ENCODE measurements at regions not wholly inside any gene's neighbourhood (a gene's known extent, or its start where the extent isn't known, plus 50 kb on each side); places are given as distances from the start of the nearest gene placed in this dataset.
A peak's percentile ranks its signal among the peaks of the same experiment; 100 is the strongest.

DNA sequence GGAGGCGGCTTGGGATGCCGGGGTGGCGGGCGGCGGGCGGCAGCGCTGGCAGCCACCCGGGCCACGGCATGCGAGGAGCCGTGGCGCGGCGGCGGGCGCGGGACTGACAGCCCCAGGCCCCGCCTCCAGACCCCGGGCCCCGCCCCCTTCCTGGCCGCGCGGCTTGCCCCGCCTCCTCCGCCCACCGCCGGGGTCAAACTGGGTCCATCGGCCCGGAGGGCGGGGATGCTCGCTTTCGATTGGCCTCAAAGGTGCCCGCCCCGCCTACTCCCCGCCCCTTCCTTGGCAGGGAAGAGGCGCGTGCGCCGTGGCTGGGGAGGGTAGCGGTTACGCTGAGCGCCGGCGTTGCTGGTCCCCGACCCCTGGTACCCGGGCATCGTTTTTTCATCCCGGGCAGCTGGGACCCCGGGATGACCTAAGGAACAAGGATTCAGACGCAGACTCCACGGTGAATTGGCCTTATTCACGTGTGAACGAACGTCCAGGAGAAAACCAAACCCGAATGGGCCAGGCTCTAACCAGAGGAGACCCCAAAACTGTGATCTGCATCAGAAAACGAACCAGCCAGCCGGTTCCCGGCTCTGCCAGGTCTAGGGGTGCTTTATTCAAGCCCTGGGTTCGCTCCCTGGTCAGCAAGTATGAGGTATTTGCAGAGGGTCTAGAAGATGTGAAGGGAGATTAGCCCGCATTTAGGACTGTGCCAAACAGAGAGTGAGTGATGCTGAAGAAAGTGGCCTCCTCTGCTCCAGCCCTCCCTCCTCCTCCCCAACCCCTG is 117.2 kb upstream of the GUCA2B start:
- Histone ChIP-seq H3K4me1 (ENCODE audit: control insufficient read depth, insufficient read depth, low read length) (no peaks in the 10 kb centered on the region), H3K9me3 (ENCODE audit: control insufficient read depth, low read length) (no peaks in the 10 kb centered on the region), H3K27ac (ENCODE audit: insufficient read depth, low read depth, low read length, poor library complexity, severe bottlenecking) (no peak overlapping the region), H3K36me3 (ENCODE audit: control insufficient read depth, insufficient read depth, low read length) (no peaks in the 10 kb centered on the region), H3K27me3 (ENCODE audit: control insufficient read depth, insufficient read depth, low read length, poor library complexity, severe bottlenecking) (peaks cover 54% of the 10 kb centered on the region), H3K4me3 (ENCODE audit: insufficient read depth, low read depth, low read length) (peak overlapping the region; percentile 74)
- WGBS, 2 experiments: 1% methylated on average over 59 to 60 of the region's 60 CpGs

DNA sequence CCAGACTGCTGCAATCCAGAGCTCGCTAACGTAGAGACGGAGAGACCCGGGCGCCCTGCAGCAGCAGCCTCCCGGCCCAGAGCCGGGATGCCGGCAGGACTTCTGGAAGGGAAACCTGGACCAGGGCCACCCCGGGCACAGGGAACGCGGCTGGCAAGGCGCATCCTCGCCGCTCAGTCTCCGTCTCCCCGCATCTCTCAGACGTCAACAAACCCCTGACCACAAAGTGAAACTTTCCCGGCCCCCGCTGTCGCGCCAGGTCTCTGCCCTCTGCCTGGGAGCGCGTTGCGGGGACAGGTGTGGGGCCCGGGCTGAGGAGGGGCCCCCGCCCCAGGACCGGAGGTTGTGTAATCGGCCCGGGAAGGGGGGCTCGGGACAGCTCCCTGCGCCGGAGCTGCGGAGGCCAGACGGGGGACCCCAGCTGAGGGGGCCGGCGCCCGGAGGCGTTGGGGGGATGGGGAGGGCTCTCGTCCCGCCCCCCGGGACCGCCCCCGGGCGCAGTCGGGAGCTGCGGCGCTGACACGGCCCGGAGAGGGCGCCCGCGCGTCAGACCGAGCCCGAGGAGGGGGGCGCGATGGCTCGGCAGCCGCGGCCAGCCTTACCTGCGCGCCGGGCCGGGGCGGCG is 116.6 kb upstream of the HIVEP3 start:
- Histone ChIP-seq H3K4me3 (ENCODE audit: insufficient read depth, low read depth, low read length) (peak overlapping the region; percentile 74), H3K27ac (ENCODE audit: insufficient read depth, low read depth, low read length, poor library complexity, severe bottlenecking) (no peak overlapping the region), H3K9me3 (ENCODE audit: control insufficient read depth, low read length) (no peaks in the 10 kb centered on the region), H3K27me3 (ENCODE audit: control insufficient read depth, insufficient read depth, low read length, poor library complexity, severe bottlenecking) (peaks cover 56% of the 10 kb centered on the region), H3K36me3 (ENCODE audit: control insufficient read depth, insufficient read depth, low read length) (no peaks in the 10 kb centered on the region), H3K4me1 (ENCODE audit: control insufficient read depth, insufficient read depth, low read length) (no peaks in the 10 kb centered on the region)
- WGBS, 2 experiments: 0% methylated on average over 66 of the region's 66 CpGs

DNA sequence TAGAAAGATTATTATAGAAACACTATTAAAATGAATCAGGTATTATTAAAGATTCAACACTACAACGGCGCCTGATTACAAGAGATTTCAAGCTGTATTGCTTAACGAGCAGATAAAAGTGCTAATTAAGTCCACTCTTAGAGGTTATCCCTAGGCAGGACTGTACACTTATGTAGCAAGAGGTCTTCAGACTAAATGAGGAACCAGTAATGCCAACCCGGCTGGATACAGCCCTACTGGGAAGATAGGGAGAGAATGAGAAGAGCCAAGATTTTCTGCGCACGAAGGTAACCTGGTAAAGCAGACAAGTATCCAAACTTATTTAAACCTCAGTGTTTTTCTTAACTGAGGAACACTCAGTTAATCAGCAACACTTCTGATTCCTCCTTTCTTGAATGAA is 115.7 kb upstream of the HIVEP3 start:
- Histone ChIP-seq H3K27me3 (ENCODE audit: control insufficient read depth, insufficient read depth, low read length, poor library complexity, severe bottlenecking) (peaks cover 56% of the 10 kb centered on the region), H3K4me3 (ENCODE audit: insufficient read depth, low read depth, low read length) (no peak overlapping the region)

DNA sequence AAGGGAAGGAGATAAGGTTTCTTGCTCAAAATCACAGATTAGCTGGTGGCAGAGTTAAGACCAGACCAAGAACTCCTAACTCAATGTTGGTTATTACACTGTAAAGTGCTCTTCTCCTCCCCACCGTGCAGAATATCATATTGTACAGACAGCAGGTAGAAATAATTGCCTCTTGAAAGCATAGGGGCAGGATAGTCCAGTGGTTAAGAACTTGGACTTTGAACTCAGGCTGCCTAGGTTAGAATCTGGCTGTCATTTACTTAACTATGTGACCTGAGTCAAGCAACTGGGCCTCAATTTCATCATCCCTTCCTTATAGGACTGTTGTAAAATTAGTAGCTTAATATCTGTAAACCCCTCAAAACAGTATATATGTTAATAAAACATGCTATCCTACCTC is 114.9 kb upstream of the HIVEP3 start:
- peaks cover 52% of the 10 kb centered on the region for H3K27me3 ChIP-seq (ENCODE audit: control insufficient read depth, insufficient read depth, low read length, poor library complexity, severe bottlenecking)
- H3K4me3 ChIP-seq (ENCODE audit: insufficient read depth, low read depth, low read length): no peak overlapping the region
- H3K9me3 ChIP-seq (ENCODE audit: control insufficient read depth, low read length): no peaks in the 10 kb centered on the region
- no peak overlapping the region for H3K27ac ChIP-seq (ENCODE audit: insufficient read depth, low read depth, low read length, poor library complexity, severe bottlenecking)
- H3K36me3 ChIP-seq (ENCODE audit: control insufficient read depth, insufficient read depth, low read length): no peaks in the 10 kb centered on the region
- WGBS, 2 experiments: 95% methylated on average over 1 of the region's 1 CpG; no CpG with 5 or more reads in 1 of the 2 experiments
- H3K4me1 ChIP-seq (ENCODE audit: control insufficient read depth, insufficient read depth, low read length): no peaks in the 10 kb centered on the region

More for the DNA sequence above, 115.7 kb upstream of the HIVEP3 start:
- H3K9me3 ChIP-seq (ENCODE audit: control insufficient read depth, low read length): no peaks in the 10 kb centered on the region
- no peaks in the 10 kb centered on the region for H3K4me1 ChIP-seq (ENCODE audit: control insufficient read depth, insufficient read depth, low read length)
- no peak overlapping the region for H3K27ac ChIP-seq (ENCODE audit: insufficient read depth, low read depth, low read length, poor library complexity, severe bottlenecking)
- no peaks in the 10 kb centered on the region for H3K36me3 ChIP-seq (ENCODE audit: control insufficient read depth, insufficient read depth, low read length)
- 78 to 81% methylated on average over 6 of the region's 6 CpGs for WGBS, 2 experiments

DNA sequence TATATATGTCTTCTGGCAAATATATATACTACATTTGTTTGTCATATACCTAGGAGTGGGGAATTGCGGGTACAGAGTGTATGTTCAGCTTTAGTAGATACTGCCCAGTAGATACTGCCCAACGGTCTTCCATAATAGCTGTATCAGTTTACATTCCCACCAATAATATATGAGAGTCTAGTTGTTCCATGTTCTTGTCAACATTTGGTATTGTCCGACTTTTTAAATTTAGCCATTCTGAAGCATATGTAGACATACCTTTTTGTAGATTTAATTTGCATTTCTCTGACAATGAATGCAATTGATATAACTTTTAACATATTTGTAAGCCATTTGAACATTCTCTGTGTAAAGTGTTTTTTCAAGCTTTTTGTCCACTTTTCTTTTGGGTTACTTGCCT is 99.0 kb upstream of the HIVEP3 start:
- WGBS, 2 experiments: 93% methylated on average over 3 of the region's 3 CpGs; no CpG with 5 or more reads in 1 of the 2 experiments
- Histone ChIP-seq H3K4me1 (ENCODE audit: control insufficient read depth, insufficient read depth, low read length) (no peaks in the 10 kb centered on the region), H3K27ac (ENCODE audit: insufficient read depth, low read depth, low read length, poor library complexity, severe bottlenecking) (no peak overlapping the region), H3K27me3 (ENCODE audit: control insufficient read depth, insufficient read depth, low read length, poor library complexity, severe bottlenecking) (no peaks in the 10 kb centered on the region), H3K9me3 (ENCODE audit: control insufficient read depth, low read length) (no peaks in the 10 kb centered on the region), H3K36me3 (ENCODE audit: control insufficient read depth, insufficient read depth, low read length) (no peaks in the 10 kb centered on the region), H3K4me3 (ENCODE audit: insufficient read depth, low read depth, low read length) (no peak overlapping the region)

DNA sequence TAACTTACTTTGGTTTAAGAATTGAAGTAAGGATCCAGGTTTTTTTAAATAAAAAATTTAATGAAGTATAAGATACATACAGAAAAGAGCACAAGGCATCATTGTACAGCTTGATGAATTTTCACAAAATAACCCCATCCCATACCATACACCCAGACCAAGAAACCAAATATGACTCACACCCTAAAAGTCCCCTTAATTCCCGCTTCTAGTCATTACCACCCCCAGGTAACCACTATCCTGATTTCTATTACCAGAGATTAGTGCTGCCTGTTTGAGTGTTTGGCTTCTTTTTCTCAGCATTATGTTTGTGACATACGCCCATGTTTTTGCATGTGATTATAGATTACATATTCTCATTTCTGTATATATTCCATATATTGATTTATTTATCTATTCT is 98.5 kb upstream of the HIVEP3 start:
- no peaks in the 10 kb centered on the region for H3K27me3 ChIP-seq (ENCODE audit: control insufficient read depth, insufficient read depth, low read length, poor library complexity, severe bottlenecking)
- no peak overlapping the region for H3K4me3 ChIP-seq (ENCODE audit: insufficient read depth, low read depth, low read length)
- WGBS, 2 experiments: 100% methylated on average over 1 of the region's 2 CpGs
- no peaks in the 10 kb centered on the region for H3K9me3 ChIP-seq (ENCODE audit: control insufficient read depth, low read length)
- H3K4me1 ChIP-seq (ENCODE audit: control insufficient read depth, insufficient read depth, low read length): no peaks in the 10 kb centered on the region
- H3K27ac ChIP-seq (ENCODE audit: insufficient read depth, low read depth, low read length, poor library complexity, severe bottlenecking): no peak overlapping the region
- H3K36me3 ChIP-seq (ENCODE audit: control insufficient read depth, insufficient read depth, low read length): no peaks in the 10 kb centered on the region

DNA sequence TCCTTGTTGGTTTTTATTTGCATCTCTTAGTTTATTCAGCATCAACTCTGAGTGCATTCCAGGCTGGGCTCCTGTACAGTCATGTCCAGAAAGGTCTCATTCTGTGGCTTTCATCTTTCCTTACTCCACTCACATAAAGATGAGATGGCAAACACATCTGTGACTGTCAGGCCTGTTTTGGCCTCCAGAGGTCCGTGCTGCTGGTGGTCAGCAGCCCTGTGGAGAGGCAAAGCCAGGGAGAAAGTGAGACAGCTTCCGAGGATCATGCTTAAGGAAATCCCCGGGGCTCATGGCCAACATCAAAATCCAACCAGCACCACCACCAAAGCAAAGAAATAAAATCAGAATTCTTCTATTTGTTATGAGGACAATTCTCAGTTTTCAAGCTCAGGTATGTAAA is 96.1 kb upstream of the HIVEP3 start:
- H3K36me3 ChIP-seq (ENCODE audit: control insufficient read depth, insufficient read depth, low read length): no peaks in the 10 kb centered on the region
- no peaks in the 10 kb centered on the region for H3K27me3 ChIP-seq (ENCODE audit: control insufficient read depth, insufficient read depth, low read length, poor library complexity, severe bottlenecking)
- no peak overlapping the region for H3K27ac ChIP-seq (ENCODE audit: insufficient read depth, low read depth, low read length, poor library complexity, severe bottlenecking)
- H3K4me3 ChIP-seq (ENCODE audit: insufficient read depth, low read depth, low read length): no peak overlapping the region
- WGBS, 2 experiments: 78 to 83% methylated on average over 3 of the region's 3 CpGs
- H3K4me1 ChIP-seq (ENCODE audit: control insufficient read depth, insufficient read depth, low read length): no peaks in the 10 kb centered on the region
- H3K9me3 ChIP-seq (ENCODE audit: control insufficient read depth, low read length): no peaks in the 10 kb centered on the region

DNA sequence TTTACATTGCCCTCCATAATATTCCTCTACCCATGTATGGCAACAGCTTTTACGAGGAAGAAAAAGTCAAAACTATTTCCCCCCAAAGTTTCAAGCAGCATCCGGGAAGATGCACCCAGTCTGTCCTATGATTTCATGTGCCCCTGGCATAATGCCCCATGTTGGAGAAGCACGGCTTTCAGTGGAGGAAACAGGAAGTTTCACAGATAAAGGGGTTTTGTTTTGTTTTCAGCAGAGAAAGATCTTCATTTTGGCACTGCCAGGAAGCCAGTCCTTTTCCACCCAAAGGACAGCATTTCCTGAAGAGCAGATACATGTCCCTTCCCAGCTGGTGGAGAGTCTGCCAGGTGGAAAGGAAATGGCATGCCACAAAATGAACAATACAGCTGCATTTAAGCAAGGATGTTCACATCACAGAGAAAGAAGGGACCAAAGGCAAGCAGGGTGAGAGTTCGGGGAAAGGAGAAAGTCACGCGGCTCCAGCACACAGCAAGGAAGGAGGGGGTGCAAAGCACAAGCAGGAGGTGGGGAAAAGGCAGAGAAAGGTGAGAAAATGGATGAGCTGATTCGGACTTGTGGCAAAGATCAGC is 95.3 kb upstream of the HIVEP3 start:
- Histone ChIP-seq H3K27ac (ENCODE audit: insufficient read depth, low read depth, low read length, poor library complexity, severe bottlenecking) (no peak overlapping the region), H3K36me3 (ENCODE audit: control insufficient read depth, insufficient read depth, low read length) (no peaks in the 10 kb centered on the region), H3K4me1 (ENCODE audit: control insufficient read depth, insufficient read depth, low read length) (no peaks in the 10 kb centered on the region), H3K9me3 (ENCODE audit: control insufficient read depth, low read length) (no peaks in the 10 kb centered on the region), H3K4me3 (ENCODE audit: insufficient read depth, low read depth, low read length) (no peak overlapping the region), H3K27me3 (ENCODE audit: control insufficient read depth, insufficient read depth, low read length, poor library complexity, severe bottlenecking) (no peaks in the 10 kb centered on the region)
- 90 to 91% methylated on average over 7 of the region's 7 CpGs for WGBS, 2 experiments

DNA sequence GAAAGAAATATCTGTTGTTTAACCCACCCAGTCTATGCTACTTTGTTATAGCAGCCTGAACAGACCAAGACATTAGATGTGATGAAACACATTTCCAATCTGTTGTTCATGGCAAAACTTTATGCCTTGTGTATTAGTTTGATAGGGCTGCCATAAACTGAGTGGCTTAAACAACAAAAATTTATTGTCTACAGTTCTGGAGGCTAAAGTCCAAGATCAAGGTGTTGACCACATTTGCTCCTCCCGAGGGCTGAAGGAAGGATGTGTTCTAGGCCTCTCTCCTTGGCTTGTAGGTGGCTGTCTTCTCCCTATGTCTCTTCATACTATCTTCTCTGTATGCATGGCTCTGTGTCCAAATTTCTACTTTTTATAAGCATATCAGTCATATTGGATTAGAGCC is 94.1 kb upstream of the HIVEP3 start:
- H3K27ac ChIP-seq (ENCODE audit: insufficient read depth, low read depth, low read length, poor library complexity, severe bottlenecking): no peak overlapping the region
- H3K27me3 ChIP-seq (ENCODE audit: control insufficient read depth, insufficient read depth, low read length, poor library complexity, severe bottlenecking): no peaks in the 10 kb centered on the region
- no peaks in the 10 kb centered on the region for H3K4me1 ChIP-seq (ENCODE audit: control insufficient read depth, insufficient read depth, low read length)
- no peaks in the 10 kb centered on the region for H3K36me3 ChIP-seq (ENCODE audit: control insufficient read depth, insufficient read depth, low read length)
- no peaks in the 10 kb centered on the region for H3K9me3 ChIP-seq (ENCODE audit: control insufficient read depth, low read length)
- WGBS, 2 experiments: 95 to 98% methylated on average over 1 of the region's 1 CpG
- no peak overlapping the region for H3K4me3 ChIP-seq (ENCODE audit: insufficient read depth, low read depth, low read length)

DNA sequence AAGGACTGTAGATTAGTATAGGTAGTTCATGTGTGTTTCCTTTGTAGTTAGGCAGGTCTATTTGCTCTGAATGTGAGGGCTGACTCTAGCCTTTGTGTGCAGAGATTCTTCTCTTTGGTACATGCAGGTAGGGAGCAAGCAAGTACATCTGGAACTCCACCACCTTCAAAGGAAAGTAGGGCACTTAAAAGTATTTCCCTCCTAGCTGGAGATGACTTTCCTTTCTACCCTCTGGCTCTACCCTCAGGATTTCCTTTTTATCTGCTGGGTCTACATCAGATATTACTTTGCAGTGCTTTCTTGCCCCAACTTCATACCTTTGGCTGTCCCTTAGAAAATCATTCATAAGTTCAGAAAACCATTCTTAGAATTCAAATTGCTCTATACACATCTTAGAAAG is 91.7 kb upstream of the HIVEP3 start:
- no peak overlapping the region for H3K27ac ChIP-seq (ENCODE audit: insufficient read depth, low read depth, low read length, poor library complexity, severe bottlenecking)
- no peaks in the 10 kb centered on the region for H3K9me3 ChIP-seq (ENCODE audit: control insufficient read depth, low read length)
- no peaks in the 10 kb centered on the region for H3K27me3 ChIP-seq (ENCODE audit: control insufficient read depth, insufficient read depth, low read length, poor library complexity, severe bottlenecking)
- H3K4me3 ChIP-seq (ENCODE audit: insufficient read depth, low read depth, low read length): no peak overlapping the region
- no peaks in the 10 kb centered on the region for H3K4me1 ChIP-seq (ENCODE audit: control insufficient read depth, insufficient read depth, low read length)
- H3K36me3 ChIP-seq (ENCODE audit: control insufficient read depth, insufficient read depth, low read length): no peaks in the 10 kb centered on the region
